HS-27A (cell line): ENCODE measurements at regions not wholly inside any gene's neighbourhood (a gene's known extent, or its start where the extent isn't known, plus 50 kb on each side); places are given as distances from the start of the nearest gene placed in this dataset.
"Not testable (repeated sequence)": the region's sequence is repeated elsewhere in the genome, so short reads cannot be mapped to it uniquely, and the experiment has no call there.

Source experiments
- DNase-seq: peaks from one replicate; pipeline ENCODE4 v3.0.0-alpha.2; 2012; ENCODE audit warnings: low read depth, missing footprints

GRCh38 chr6:113758826-113759574 lies 98.1 kb upstream of the MARCKS start:
- DNase-seq, result no peak

GRCh38 chr6:113762641-113763040 lies 94.5 kb upstream of the MARCKS start:
- DNase-seq, result no peak

GRCh38 chr6:113763311-113763766 lies 93.8 kb upstream of the MARCKS start:
- no peak for DNase-seq

- peak; percentile 40 for DNase-seq
Observed at GRCh38 chr6:113763876-113764275, 93.3 kb upstream of the MARCKS start.

GRCh38 chr6:113765909-113766308 lies 91.2 kb upstream of the MARCKS start:
- DNase-seq, result no peak

- no peak for DNase-seq
Observed at GRCh38 chr6:113767985-113768384, 89.2 kb upstream of the MARCKS start.

GRCh38 chr6:113772961-113773360 lies 84.2 kb upstream of the MARCKS start:
- no peak for DNase-seq

- no peak for DNase-seq
Observed at GRCh38 chr6:113774127-113774825, 82.9 kb upstream of the MARCKS start.

GRCh38 chr6:113776998-113777397 lies 80.1 kb upstream of the MARCKS start:
- no peak for DNase-seq

GRCh38 chr6:113777601-113778000 lies 79.5 kb upstream of the MARCKS start:
- no peak for DNase-seq

- no peak for DNase-seq
Observed at GRCh38 chr6:113779656-113780055, 77.5 kb upstream of the MARCKS start.

GRCh38 chr6:113782636-113783035 lies 74.5 kb upstream of the MARCKS start:
- DNase-seq, result no peak

GRCh38 chr6:113786168-113786567 lies 71.0 kb upstream of the MARCKS start:
- no peak for DNase-seq

GRCh38 chr6:113788586-113788985 lies 68.6 kb upstream of the MARCKS start:
- no peak for DNase-seq

GRCh38 chr6:113791225-113791624 lies 65.9 kb upstream of the MARCKS start:
- DNase-seq, result not testable (repeated sequence)

GRCh38 chr6:113795371-113795770 lies 61.8 kb upstream of the MARCKS start:
- not testable (repeated sequence) for DNase-seq

- DNase-seq, result no peak
Observed at GRCh38 chr6:113796038-113796437, 61.1 kb upstream of the MARCKS start.

- no peak for DNase-seq
Observed at GRCh38 chr6:113802779-113803178, 54.4 kb upstream of the MARCKS start.

GRCh38 chr6:113805173-113805790 lies 51.9 kb upstream of the MARCKS start:
- DNase-seq, result no peak

- no peak for DNase-seq
Observed at GRCh38 chr6:113805811-113806495, 51.2 kb upstream of the MARCKS start.
